ENCODE measurements at regions not wholly inside any gene's neighbourhood (a gene's known extent, or its start where the extent isn't known, plus 50 kb on each side); places are given as distances from the start of the nearest gene placed in this dataset.
"Not testable (repeated sequence)": the region's sequence is repeated elsewhere in the genome, so short reads cannot be mapped to it uniquely, and the experiment has no call there.

DNA sequence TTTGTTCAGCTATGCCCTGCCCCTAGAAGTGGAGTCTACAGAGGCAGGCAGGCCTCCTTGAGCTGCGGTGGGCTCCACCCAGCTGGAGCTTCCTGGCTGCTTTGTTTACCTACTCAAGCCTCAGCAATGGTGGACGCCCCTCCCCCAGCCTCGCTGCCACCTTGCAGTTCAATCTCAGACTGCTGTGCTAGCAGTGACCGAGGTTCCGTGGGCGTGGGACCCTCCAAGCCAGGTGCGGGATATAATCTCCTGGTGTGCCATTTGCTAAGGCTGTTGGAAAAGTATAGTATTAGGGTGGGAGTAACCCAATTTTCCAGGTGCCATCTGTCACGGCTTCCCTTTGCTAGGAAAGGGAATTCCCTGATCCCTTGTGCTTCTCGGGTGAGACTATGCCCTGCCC, 770.2 kb upstream of the VRK2 start:
- TF ChIP-seq, protein P1, sequence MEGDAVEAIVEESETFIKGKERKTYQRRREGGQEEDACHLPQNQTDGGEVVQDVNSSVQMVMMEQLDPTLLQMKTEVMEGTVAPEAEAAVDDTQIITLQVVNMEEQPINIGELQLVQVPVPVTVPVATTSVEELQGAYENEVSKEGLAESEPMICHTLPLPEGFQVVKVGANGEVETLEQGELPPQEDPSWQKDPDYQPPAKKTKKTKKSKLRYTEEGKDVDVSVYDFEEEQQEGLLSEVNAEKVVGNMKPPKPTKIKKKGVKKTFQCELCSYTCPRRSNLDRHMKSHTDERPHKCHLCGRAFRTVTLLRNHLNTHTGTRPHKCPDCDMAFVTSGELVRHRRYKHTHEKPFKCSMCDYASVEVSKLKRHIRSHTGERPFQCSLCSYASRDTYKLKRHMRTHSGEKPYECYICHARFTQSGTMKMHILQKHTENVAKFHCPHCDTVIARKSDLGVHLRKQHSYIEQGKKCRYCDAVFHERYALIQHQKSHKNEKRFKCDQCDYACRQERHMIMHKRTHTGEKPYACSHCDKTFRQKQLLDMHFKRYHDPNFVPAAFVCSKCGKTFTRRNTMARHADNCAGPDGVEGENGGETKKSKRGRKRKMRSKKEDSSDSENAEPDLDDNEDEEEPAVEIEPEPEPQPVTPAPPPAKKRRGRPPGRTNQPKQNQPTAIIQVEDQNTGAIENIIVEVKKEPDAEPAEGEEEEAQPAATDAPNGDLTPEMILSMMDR (IDR thresholded peaks at IDR 0.05; ENCODE audit: low read depth, low read length) = not testable (repeated sequence)
- not testable (repeated sequence) for TF ChIP-seq POLR2A (IDR thresholded peaks at IDR 0.05; ENCODE audit: extremely low read depth, insufficient read length); MYC (IDR thresholded peaks at IDR 0.05; ENCODE audit: low read depth, low read length)

All from NB4 (cell line).